Stimulated activated naive B cell treated with anti-CD40 and anti-IgM and Interleukin-4, amounts not matched to agents 10 μg/mL and 1 μg/mL and 100 μg/mL, for 72 hours (primary cell): ENCODE measurements at regions not wholly inside any gene's neighbourhood (a gene's known extent, or its start where the extent isn't known, plus 50 kb on each side); places are given as distances from the start of the nearest gene placed in this dataset.

ENCODE experiments used
- ATAC-seq, 2 donors: fragments of 150-1000 bp; cut with Tn5 transposase; replicated peaks; 2 replicates each; pipeline ENCODE4 v1.10.0; 2021; ENCODE audit warnings: moderate library complexity in 1 of 2
- DNase-seq: peaks from one replicate; pipeline ENCODE4 v3.0.0; 2021
- H3K27ac Mint-ChIP-seq: one replicate; pipeline ENCODE4 v1.8.0; 2022; ENCODE audit warnings: mild to moderate bottlenecking, mixed read lengths
- H3K27me3 Mint-ChIP-seq, 2 donors: one replicate each; pipeline ENCODE4 v1.8.0; 2022; ENCODE audit warnings: mixed read lengths in 2 of 2
- H3K36me3 Mint-ChIP-seq, 2 donors: one replicate each; pipeline ENCODE4 v1.8.0; 2022; ENCODE audit warnings: mixed read lengths in 2 of 2, mild to moderate bottlenecking in 1 of 2
- H3K4me1 Mint-ChIP-seq, 2 donors: one replicate each; pipeline ENCODE4 v1.8.0; 2022; ENCODE audit warnings: mixed read lengths in 2 of 2, mild to moderate bottlenecking in 1 of 2
- H3K4me3 Mint-ChIP-seq, 2 donors: one replicate each; pipeline ENCODE4 v1.8.0; 2022; ENCODE audit warnings: mild to moderate bottlenecking in 2 of 2, mixed read lengths in 2 of 2, moderate library complexity in 1 of 2
- H3K9me3 Mint-ChIP-seq, 2 donors: one replicate each; pipeline ENCODE4 v1.8.0; 2022; ENCODE audit warnings: mixed read lengths in 2 of 2, mild to moderate bottlenecking in 1 of 2

GRCh38 chr7:97671571-97671970 lies 60.3 kb upstream of the TAC1 start:
- Mint-ChIP-seq H3K36me3 (no peaks in the 10 kb centered on the region), H3K4me3 (no peak overlapping the region), H3K27me3 (no peaks in the 10 kb centered on the region), H3K4me1 (no peaks in the 10 kb centered on the region), H3K9me3 (peaks cover 0 to 2% of the 10 kb centered on the region in 2 donors), H3K27ac (no peak overlapping the region)
- no peak for ATAC-seq
- DNase-seq = no peak

- DNase-seq (no peak), ATAC-seq (no peak)
- Mint-ChIP-seq H3K36me3 (no peaks in the 10 kb centered on the region), H3K9me3 (no peaks in the 10 kb centered on the region), H3K27ac (no peak overlapping the region), H3K27me3 (no peaks in the 10 kb centered on the region), H3K4me1 (no peaks in the 10 kb centered on the region), H3K4me3 (no peak overlapping the region)
Measured at GRCh38 chr7:97680622-97681021, 51.3 kb upstream of the TAC1 start.
